Liver (tissue), 7 donors: ENCODE measurements at regions not wholly inside any gene's neighbourhood (a gene's known extent, or its start where the extent isn't known, plus 50 kb on each side); places are given as distances from the start of the nearest gene placed in this dataset.

Source experiments
- DNase-seq: peaks from one replicate; pipeline ENCODE4 v3.0.0-alpha.2; 2017; ENCODE audit warnings: low spot score
- H3K27ac ChIP-seq, 2 donors: one replicate each; pipeline ENCODE4 v1.7.0; 2013; ENCODE audit warnings: inconsistent platforms in 2 of 2, low read length in 2 of 2, control low read depth in 1 of 2, low read depth in 1 of 2, mild to moderate bottlenecking in 1 of 2
- H3K27me3 ChIP-seq, 4 donors: one replicate each; pipeline versions ENCODE4 v1.6.1 to v1.7.0; 2013; ENCODE audit warnings: low read length in 3 of 4, inconsistent platforms in 1 of 4, mild to moderate bottlenecking in 1 of 4, moderate library complexity in 1 of 4; ENCODE audit not compliant: control insufficient read depth in 4 of 4, insufficient read depth in 4 of 4
- H3K36me3 ChIP-seq, 4 donors: one replicate each; pipeline versions ENCODE4 v1.6.1 to v1.7.0; 2013; ENCODE audit warnings: low read length in 3 of 4, mild to moderate bottlenecking in 3 of 4, low read depth in 1 of 4, moderate library complexity in 1 of 4; ENCODE audit not compliant: control insufficient read depth in 4 of 4, insufficient read depth in 3 of 4
- H3K4me1 ChIP-seq, 4 donors: one replicate each; pipeline versions ENCODE4 v1.6.1 to v1.7.0; 2013; ENCODE audit warnings: low read length in 3 of 4, mild to moderate bottlenecking in 3 of 4, moderate library complexity in 1 of 4; ENCODE audit not compliant: control insufficient read depth in 4 of 4, insufficient read depth in 4 of 4
- H3K4me3 ChIP-seq, 3 donors: one replicate each; pipeline versions ENCODE4 v1.6.1 to v1.7.0; 2013; ENCODE audit warnings: low read length in 3 of 3, control low read depth in 1 of 3, low read depth in 1 of 3, mild to moderate bottlenecking in 1 of 3
- H3K9ac ChIP-seq, 2 donors: one replicate each; pipeline ENCODE4 v1.7.0; 2013; ENCODE audit warnings: low read length in 2 of 2, mild to moderate bottlenecking in 2 of 2, moderate library complexity in 2 of 2, control low read depth in 1 of 2, low read depth in 1 of 2
- H3K9me3 ChIP-seq, 4 donors: one replicate each; pipeline versions ENCODE4 v1.6.1 to v1.7.0; 2013; ENCODE audit warnings: low read length in 3 of 4; ENCODE audit not compliant: control insufficient read depth in 4 of 4
- EGR1 ChIP-seq, 2 donors: IDR thresholded peaks; 2 replicates each; pipeline ENCODE4 v1.6.1; 2016 to 2018; ENCODE audit warnings: antibody characterized with exemption in 2 of 2, low read depth in 2 of 2
- FOXA1 ChIP-seq: IDR thresholded peaks from 2 replicates; pipeline ENCODE4 v1.6.1; 2016; ENCODE audit warnings: antibody characterized with exemption
- FOXA2 ChIP-seq: IDR thresholded peaks from 2 replicates; pipeline ENCODE4 v1.6.1; 2016; ENCODE audit warnings: antibody characterized with exemption
- GABPA ChIP-seq, 2 donors: IDR thresholded peaks in 1 of 2; conservative IDR thresholded peaks in 1 of 2; 2 replicates each; pipeline ENCODE4 v1.6.1; 2016; ENCODE audit warnings: antibody characterized with exemption in 2 of 2, mild to moderate bottlenecking in 1 of 2, moderate library complexity in 1 of 2
- HNF4A ChIP-seq, 2 donors: conservative IDR thresholded peaks; 2 replicates each; pipeline ENCODE4 v1.6.1; 2016; ENCODE audit warnings: antibody characterized with exemption in 2 of 2, mild to moderate bottlenecking in 2 of 2
- HNF4G ChIP-seq: IDR thresholded peaks from 2 replicates; pipeline ENCODE4 v1.6.1; 2016; ENCODE audit warnings: antibody characterized with exemption
- JUND ChIP-seq, 2 donors: IDR thresholded peaks; 2 replicates each; pipeline ENCODE4 v1.6.1; 2016; ENCODE audit warnings: antibody characterized with exemption in 2 of 2
- RAD21 ChIP-seq, 2 donors: IDR thresholded peaks; 2 replicates each; pipeline ENCODE4 v1.6.1; 2016; ENCODE audit warnings: antibody characterized with exemption in 2 of 2, mild to moderate bottlenecking in 2 of 2
- RXRA ChIP-seq, 2 donors: IDR thresholded peaks; 2 replicates each; pipeline ENCODE4 v1.6.1; 2017 to 2018; ENCODE audit warnings: antibody characterized with exemption in 2 of 2, mild to moderate bottlenecking in 1 of 2
- SP1 ChIP-seq: IDR thresholded peaks from 2 replicates; pipeline ENCODE4 v1.6.1; 2018; ENCODE audit warnings: antibody characterized with exemption, mild to moderate bottlenecking
- TAF1 ChIP-seq: conservative IDR thresholded peaks from 2 replicates; pipeline ENCODE4 v1.6.1; 2016; ENCODE audit warnings: antibody characterized with exemption, mild to moderate bottlenecking
- YY1 ChIP-seq: IDR thresholded peaks from 2 replicates; pipeline ENCODE4 v1.6.1; 2016; ENCODE audit warnings: antibody characterized with exemption, mild to moderate bottlenecking
- WGBS: extraction: QIAGEN DNeasy Blood & Tissue Kit; methylation state at CpG from one replicate; pipeline ENCODE4 v1.1.7; 2013; 5-methylcytosine and 5-hydroxymethylcytosine counted together
- TF ChIP-seq, protein P1 (sequence below): IDR thresholded peaks from 2 replicates; pipeline ENCODE4 v1.6.1; 2016; ENCODE audit warnings: antibody characterized with exemption, mild to moderate bottlenecking
- TF ChIP-seq, protein P2 (sequence below): IDR thresholded peaks from 2 replicates; pipeline ENCODE4 v1.6.1; 2016; ENCODE audit warnings: antibody characterized with exemption
- TF ChIP-seq, protein P3 (sequence below): IDR thresholded peaks from 2 replicates; pipeline ENCODE4 v1.6.1; 2016; ENCODE audit warnings: antibody characterized with exemption
- TF ChIP-seq, protein P4 (sequence below): IDR thresholded peaks from 2 replicates; pipeline ENCODE4 v1.6.1; 2016; ENCODE audit warnings: antibody characterized with exemption
- donor health status: healthy.
- donor health status: healthy.
- donor health status: healthy.
- donor health status: healthy.

DNA sequence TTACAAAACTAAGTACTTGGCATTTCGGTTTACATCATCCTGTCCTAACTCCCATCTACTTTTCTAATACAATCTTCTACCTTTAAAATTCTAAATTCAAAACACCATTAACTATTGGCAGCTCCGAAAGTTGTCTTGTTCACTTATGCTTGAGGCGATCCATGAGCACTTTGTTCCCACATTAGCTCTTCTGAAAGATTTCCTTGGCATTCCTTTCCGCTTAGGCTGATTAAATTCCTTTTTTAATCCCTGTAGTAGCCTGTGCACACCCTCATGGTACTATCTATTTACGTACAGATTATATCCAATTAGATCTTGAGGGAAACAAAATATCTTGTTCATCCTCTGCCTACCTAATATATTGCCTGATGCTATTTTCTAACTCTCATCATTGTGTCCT is 480.7 kb downstream of the PRKD1 start (continued):
- TF ChIP-seq, protein P1, sequence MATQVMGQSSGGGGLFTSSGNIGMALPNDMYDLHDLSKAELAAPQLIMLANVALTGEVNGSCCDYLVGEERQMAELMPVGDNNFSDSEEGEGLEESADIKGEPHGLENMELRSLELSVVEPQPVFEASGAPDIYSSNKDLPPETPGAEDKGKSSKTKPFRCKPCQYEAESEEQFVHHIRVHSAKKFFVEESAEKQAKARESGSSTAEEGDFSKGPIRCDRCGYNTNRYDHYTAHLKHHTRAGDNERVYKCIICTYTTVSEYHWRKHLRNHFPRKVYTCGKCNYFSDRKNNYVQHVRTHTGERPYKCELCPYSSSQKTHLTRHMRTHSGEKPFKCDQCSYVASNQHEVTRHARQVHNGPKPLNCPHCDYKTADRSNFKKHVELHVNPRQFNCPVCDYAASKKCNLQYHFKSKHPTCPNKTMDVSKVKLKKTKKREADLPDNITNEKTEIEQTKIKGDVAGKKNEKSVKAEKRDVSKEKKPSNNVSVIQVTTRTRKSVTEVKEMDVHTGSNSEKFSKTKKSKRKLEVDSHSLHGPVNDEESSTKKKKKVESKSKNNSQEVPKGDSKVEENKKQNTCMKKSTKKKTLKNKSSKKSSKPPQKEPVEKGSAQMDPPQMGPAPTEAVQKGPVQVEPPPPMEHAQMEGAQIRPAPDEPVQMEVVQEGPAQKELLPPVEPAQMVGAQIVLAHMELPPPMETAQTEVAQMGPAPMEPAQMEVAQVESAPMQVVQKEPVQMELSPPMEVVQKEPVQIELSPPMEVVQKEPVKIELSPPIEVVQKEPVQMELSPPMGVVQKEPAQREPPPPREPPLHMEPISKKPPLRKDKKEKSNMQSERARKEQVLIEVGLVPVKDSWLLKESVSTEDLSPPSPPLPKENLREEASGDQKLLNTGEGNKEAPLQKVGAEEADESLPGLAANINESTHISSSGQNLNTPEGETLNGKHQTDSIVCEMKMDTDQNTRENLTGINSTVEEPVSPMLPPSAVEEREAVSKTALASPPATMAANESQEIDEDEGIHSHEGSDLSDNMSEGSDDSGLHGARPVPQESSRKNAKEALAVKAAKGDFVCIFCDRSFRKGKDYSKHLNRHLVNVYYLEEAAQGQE, result no peak
- TF ChIP-seq, protein P2, sequence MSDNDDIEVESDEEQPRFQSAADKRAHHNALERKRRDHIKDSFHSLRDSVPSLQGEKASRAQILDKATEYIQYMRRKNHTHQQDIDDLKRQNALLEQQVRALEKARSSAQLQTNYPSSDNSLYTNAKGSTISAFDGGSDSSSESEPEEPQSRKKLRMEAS, result no peak
- TF ChIP-seq GABPA (IDR thresholded peaks at IDR 0.05 in 1 of 2, conservative IDR thresholded peaks at IDR 0.05 in 1 of 2) (no peak), JUND (IDR thresholded peaks at IDR 0.05) (no peak)

DNA sequence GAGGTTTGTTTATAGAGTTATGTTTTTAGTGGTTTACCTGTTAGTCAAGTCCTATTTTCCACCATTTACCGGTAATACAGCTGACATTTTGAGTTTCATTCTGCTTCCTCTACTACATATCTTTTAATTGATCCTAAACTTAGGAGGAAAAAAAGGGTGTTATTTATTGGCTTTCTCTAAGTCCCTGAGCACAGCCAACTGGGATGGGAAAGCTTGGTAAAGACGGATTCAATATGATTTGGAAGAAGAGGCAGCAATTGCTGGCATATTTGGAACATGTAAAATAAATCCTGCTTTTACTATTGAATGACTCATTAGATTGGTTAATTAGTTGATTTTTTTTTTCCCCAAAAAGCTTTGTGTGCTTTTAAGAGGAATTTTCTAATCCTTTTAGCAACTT is 475.7 kb downstream of the PRKD1 start:
- no peak overlapping the region for H3K9ac ChIP-seq
- no peaks in the 10 kb centered on the region for H3K36me3 ChIP-seq
- H3K4me3 ChIP-seq, result no peak overlapping the region
- DNase-seq, result no peak
- H3K4me1 ChIP-seq, result no peaks in the 10 kb centered on the region
- no peaks in the 10 kb centered on the region for H3K9me3 ChIP-seq
- no peaks in the 10 kb centered on the region for H3K27me3 ChIP-seq
- WGBS, result 68% methylated on average over 2 of the region's 2 CpGs
- H3K27ac ChIP-seq, result no peak overlapping the region
- TF ChIP-seq YY1, result no peak
- TF ChIP-seq RXRA (IDR thresholded peaks at IDR 0.05), result no peak
- TF ChIP-seq FOXA2, result no peak
- TF ChIP-seq, protein P3, sequence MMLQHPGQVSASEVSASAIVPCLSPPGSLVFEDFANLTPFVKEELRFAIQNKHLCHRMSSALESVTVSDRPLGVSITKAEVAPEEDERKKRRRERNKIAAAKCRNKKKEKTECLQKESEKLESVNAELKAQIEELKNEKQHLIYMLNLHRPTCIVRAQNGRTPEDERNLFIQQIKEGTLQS, result no peak
- no peak for TF ChIP-seq EGR1 (IDR thresholded peaks at IDR 0.05; ENCODE audit: low read depth in 2 of 2)
- TF ChIP-seq FOXA1, result no peak
- TF ChIP-seq, protein P2, result no peak
- TF ChIP-seq, protein P1, result no peak
- TF ChIP-seq JUND (IDR thresholded peaks at IDR 0.05), result no peak
- TF ChIP-seq, protein P4, sequence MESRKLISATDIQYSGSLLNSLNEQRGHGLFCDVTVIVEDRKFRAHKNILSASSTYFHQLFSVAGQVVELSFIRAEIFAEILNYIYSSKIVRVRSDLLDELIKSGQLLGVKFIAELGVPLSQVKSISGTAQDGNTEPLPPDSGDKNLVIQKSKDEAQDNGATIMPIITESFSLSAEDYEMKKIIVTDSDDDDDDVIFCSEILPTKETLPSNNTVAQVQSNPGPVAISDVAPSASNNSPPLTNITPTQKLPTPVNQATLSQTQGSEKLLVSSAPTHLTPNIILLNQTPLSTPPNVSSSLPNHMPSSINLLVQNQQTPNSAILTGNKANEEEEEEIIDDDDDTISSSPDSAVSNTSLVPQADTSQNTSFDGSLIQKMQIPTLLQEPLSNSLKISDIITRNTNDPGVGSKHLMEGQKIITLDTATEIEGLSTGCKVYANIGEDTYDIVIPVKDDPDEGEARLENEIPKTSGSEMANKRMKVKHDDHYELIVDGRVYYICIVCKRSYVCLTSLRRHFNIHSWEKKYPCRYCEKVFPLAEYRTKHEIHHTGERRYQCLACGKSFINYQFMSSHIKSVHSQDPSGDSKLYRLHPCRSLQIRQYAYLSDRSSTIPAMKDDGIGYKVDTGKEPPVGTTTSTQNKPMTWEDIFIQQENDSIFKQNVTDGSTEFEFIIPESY, result no peak
- no peak for TF ChIP-seq HNF4G
- TF ChIP-seq RAD21 (IDR thresholded peaks at IDR 0.05), result no peak
- no peak for TF ChIP-seq HNF4A (conservative IDR thresholded peaks at IDR 0.05)
- no peak for TF ChIP-seq SP1
- no peak for TF ChIP-seq TAF1
